ENCODE measurements at regions not wholly inside any gene's neighbourhood (a gene's known extent, or its start where the extent isn't known, plus 50 kb on each side); places are given as distances from the start of the nearest gene placed in this dataset.

- H3K36me3 ChIP-seq (ENCODE audit: control insufficient read depth, insufficient read depth, low read length): no peaks in the 10 kb centered on the region
- DNase-seq (ENCODE audit: extremely low read depth, insufficient read length): no peak
- TF ChIP-seq, protein P1, sequence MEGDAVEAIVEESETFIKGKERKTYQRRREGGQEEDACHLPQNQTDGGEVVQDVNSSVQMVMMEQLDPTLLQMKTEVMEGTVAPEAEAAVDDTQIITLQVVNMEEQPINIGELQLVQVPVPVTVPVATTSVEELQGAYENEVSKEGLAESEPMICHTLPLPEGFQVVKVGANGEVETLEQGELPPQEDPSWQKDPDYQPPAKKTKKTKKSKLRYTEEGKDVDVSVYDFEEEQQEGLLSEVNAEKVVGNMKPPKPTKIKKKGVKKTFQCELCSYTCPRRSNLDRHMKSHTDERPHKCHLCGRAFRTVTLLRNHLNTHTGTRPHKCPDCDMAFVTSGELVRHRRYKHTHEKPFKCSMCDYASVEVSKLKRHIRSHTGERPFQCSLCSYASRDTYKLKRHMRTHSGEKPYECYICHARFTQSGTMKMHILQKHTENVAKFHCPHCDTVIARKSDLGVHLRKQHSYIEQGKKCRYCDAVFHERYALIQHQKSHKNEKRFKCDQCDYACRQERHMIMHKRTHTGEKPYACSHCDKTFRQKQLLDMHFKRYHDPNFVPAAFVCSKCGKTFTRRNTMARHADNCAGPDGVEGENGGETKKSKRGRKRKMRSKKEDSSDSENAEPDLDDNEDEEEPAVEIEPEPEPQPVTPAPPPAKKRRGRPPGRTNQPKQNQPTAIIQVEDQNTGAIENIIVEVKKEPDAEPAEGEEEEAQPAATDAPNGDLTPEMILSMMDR (IDR thresholded peaks at IDR 0.05; ENCODE audit: insufficient read depth, low read length, poor library complexity, severe bottlenecking): no peak
- H3K27me3 ChIP-seq (replicated peaks; ENCODE audit: control insufficient read depth, insufficient read depth, low read length): no peaks in the 10 kb centered on the region; the same call in 1 of the 2 replicates
- no peak overlapping the region for H3K4me3 ChIP-seq (replicated peaks; ENCODE audit: low read depth, low read length)
These were observed 89.7 kb upstream of the SHISAL1 start for GRCh38 chr22:44402196-44403111.

DNA sequence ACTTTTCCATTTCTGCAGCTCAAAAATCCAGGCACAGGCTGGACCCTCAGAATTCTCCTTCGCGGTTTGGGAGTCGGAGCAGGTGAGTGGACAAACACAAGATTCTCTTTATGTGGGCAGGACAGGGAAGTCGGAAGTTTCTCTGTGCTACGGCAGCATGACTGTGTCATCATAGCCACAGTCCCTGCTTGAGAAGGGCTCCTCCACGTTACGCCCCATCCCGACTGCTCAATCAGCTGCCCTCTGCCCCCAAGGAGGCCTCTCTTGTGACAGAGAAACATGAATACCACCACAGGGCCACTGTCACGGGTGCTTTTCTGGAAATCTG, 89.0 kb upstream of the SHISAL1 start:
- DNase-seq (ENCODE audit: extremely low read depth, insufficient read length): no peak
- Histone ChIP-seq H3K4me3 (replicated peaks; ENCODE audit: low read depth, low read length) (no peak overlapping the region), H3K36me3 (ENCODE audit: control insufficient read depth, insufficient read depth, low read length) (no peaks in the 10 kb centered on the region), H3K27me3 (replicated peaks; ENCODE audit: control insufficient read depth, insufficient read depth, low read length) (no peaks in the 10 kb centered on the region; the same call in 1 of the 2 replicates)
- TF ChIP-seq, protein P1 (IDR thresholded peaks at IDR 0.05; ENCODE audit: insufficient read depth, low read length, poor library complexity, severe bottlenecking): no peak

- Histone ChIP-seq H3K36me3 (ENCODE audit: control insufficient read depth, insufficient read depth, low read length) (no peaks in the 10 kb centered on the region), H3K27me3 (replicated peaks; ENCODE audit: control insufficient read depth, insufficient read depth, low read length) (no peaks in the 10 kb centered on the region; the same call in 1 of the 2 replicates), H3K4me3 (replicated peaks; ENCODE audit: low read depth, low read length) (no peak overlapping the region)
- DNase-seq (ENCODE audit: extremely low read depth, insufficient read length): no peak
- TF ChIP-seq, protein P1 (IDR thresholded peaks at IDR 0.05; ENCODE audit: insufficient read depth, low read length, poor library complexity, severe bottlenecking): no peak
These were observed 88.0 kb upstream of the SHISAL1 start for GRCh38 chr22:44400763-44401060.

DNA sequence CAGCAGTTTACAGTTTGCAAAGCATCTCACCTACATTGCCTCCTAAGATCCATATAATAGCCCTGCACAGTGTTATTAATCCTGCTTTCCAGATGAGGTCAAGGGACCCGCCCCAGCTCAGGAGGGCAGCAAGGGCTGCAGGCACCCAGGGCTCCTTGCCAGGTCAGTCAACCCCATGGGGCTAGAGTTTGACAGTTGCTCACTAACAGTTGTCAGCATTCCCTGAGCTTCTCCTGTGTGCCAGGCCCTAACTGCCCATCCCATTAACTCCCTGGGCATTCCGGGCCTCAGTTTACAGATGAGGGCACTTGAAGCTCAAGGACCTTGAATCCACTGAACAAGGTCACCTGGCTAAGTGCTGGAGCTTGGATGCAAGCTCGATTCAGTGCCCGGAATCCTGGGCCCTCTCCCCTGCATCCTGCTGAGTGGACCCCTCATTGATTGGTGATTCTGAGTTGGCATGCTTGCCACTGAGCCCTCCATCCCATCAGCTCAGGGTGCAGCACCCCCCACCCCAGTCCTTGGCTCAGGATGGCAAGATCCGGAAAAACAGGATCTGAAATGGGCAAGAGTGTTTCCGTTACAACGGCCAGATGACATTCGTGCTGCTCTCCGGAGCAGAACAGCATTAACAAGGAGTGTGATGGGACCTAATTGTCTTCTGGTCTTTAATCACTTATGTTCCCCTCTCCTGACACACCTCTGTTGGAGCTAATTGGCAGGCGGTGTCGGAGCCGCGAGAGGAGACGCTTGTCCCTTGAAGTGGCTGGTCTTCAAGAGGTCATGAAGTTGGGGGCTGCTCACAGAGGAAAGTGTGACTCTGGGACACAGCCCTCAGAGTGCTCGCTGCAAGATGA, 87.4 kb upstream of the SHISAL1 start:
- TF ChIP-seq, protein P1 (IDR thresholded peaks at IDR 0.05; ENCODE audit: insufficient read depth, low read length, poor library complexity, severe bottlenecking): no peak
- H3K27me3 ChIP-seq (replicated peaks; ENCODE audit: control insufficient read depth, insufficient read depth, low read length): no peaks in the 10 kb centered on the region; the same call in 1 of the 2 replicates

GRCh38 chr22:44398856-44399837, 86.4 kb upstream of the SHISAL1 start:
- no peak for DNase-seq (ENCODE audit: extremely low read depth, insufficient read length)
- no peaks in the 10 kb centered on the region for H3K36me3 ChIP-seq (ENCODE audit: control insufficient read depth, insufficient read depth, low read length)
- no peak overlapping the region for H3K4me3 ChIP-seq (replicated peaks; ENCODE audit: low read depth, low read length)
- H3K27me3 ChIP-seq (replicated peaks; ENCODE audit: control insufficient read depth, insufficient read depth, low read length): no peaks in the 10 kb centered on the region; the same call in none of the 2 replicates
- TF ChIP-seq, protein P1 (IDR thresholded peaks at IDR 0.05; ENCODE audit: insufficient read depth, low read length, poor library complexity, severe bottlenecking): no peak

More for the DNA sequence above, 87.4 kb upstream of the SHISAL1 start:
- Histone ChIP-seq H3K4me3 (replicated peaks; ENCODE audit: low read depth, low read length) (no peak overlapping the region), H3K36me3 (ENCODE audit: control insufficient read depth, insufficient read depth, low read length) (no peaks in the 10 kb centered on the region)
- no peak for DNase-seq (ENCODE audit: extremely low read depth, insufficient read length)

Data from GM06990 (cell line).